ENCODE measurements at regions not wholly inside any gene's neighbourhood (a gene's known extent, or its start where the extent isn't known, plus 50 kb on each side); places are given as distances from the start of the nearest gene placed in this dataset.

DNA sequence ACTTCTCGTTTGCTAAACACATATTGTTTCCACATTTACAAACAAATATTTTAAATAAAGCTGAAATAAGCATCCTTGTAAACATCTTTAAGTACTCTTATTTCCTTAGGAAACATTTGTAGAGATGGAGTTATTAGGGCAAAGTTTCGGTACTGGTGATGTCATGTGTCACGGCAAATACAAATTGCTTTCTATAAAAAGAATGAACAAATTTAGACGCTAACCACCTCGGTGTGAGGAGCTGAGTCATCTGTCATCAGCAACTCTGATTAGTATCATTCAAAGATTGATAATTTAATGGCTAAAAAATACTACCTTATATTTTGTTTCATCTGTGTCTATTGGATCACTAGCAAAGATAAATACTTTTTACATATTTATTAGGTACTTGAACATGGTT is 982.0 kb downstream of the VRK1 start:
- Histone ChIP-seq H3K27me3 (ENCODE audit: insufficient read depth) (no peaks in the 10 kb centered on the region), H3K4me2 (no peak overlapping the region), H3F3A (replicated peaks; ENCODE audit: insufficient read depth) (no peaks in the 10 kb centered on the region), H3K9me3 (no peaks in the 10 kb centered on the region), H3K4me1 (ENCODE audit: control insufficient read depth in 1 of 2, insufficient read depth in 2 of 2, low read depth in 1 of 2, low read length in 1 of 2) (no peaks in the 10 kb centered on the region), H4K20me1 (ENCODE audit: insufficient read depth) (no peaks in the 10 kb centered on the region), H3K36me3 (replicated peaks in 1 of 2; ENCODE audit: control insufficient read depth in 1 of 2, insufficient read depth in 2 of 2, low read length in 1 of 2) (no peaks in the 10 kb centered on the region), H3K4me3 (ENCODE audit: low read depth in 2 of 2, low read length in 1 of 2) (no peak overlapping the region), H3K9ac (no peak overlapping the region), H3K79me2 (ENCODE audit: insufficient read depth) (no peaks in the 10 kb centered on the region), H2AFZ (ENCODE audit: low read depth) (no peak overlapping the region), H3K27ac (ENCODE audit: low read depth in 2 of 2, low read length in 1 of 2) (no peak overlapping the region), H3K9me2 (no peaks in the 10 kb centered on the region)
- ChIA-PET POLR2A (no interaction called here), CTCF (interaction anchor here (0.7 kb wide), 1 partner anchor 23 kb away, joined by 3 read pairs; no protein-coding TSS in a partner anchor)
- 5% methylated on average over 5 of the region's 5 CpGs for WGBS (ENCODE audit: low lambda C conversion rate)
- no peak for DNase-seq
- TF ChIP-seq FOSL2 (IDR thresholded peaks at IDR 0.05; ENCODE audit: borderline replicate concordance, low read depth), result no peak

DNA sequence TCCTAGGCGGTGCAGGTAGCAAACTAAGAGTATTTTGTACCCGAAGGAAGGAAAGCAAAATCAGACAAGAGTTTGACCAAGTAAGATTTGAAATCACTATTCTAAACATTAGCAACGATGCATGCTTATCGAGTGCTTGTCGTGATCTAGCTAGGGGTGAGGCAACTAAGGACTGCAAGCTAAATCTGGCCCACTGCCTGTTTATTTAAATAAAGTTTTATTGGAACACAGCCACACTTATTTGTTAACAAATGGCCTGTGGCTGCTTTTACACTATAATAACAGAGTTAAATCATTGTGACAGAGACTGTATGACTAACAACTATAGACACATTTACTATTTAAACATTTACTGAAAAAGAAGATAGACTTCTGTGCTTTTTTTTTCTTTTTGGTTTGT is 983.6 kb downstream of the VRK1 start:
- no peak overlapping the region for H3K27ac ChIP-seq (ENCODE audit: low read depth in 2 of 2, low read length in 1 of 2)

DNA sequence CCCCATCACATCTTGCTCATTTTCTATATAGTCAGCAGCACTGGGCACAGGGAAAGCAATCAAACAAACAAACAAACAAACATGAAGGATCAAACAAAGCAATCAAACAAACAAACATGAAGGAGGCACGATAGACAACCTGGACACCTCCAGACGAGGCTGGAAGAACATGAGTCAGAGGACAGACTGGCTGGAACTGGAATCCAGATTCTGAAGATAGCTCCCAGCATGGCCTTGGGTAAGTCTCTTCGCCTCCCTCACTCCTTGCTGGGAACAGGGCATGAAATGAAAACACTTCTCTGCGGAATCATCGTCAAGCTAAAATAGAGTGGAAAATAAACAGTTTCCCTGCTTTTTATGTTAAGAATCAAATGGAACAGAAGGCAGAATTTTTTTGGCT is 984.8 kb downstream of the VRK1 start:
- Histone ChIP-seq H3K27me3 (ENCODE audit: insufficient read depth) (no peaks in the 10 kb centered on the region), H3K79me2 (ENCODE audit: insufficient read depth) (no peaks in the 10 kb centered on the region), H3F3A (replicated peaks; ENCODE audit: insufficient read depth) (no peaks in the 10 kb centered on the region), H3K36me3 (replicated peaks in 1 of 2; ENCODE audit: control insufficient read depth in 1 of 2, insufficient read depth in 2 of 2, low read length in 1 of 2) (no peaks in the 10 kb centered on the region), H3K4me1 (ENCODE audit: control insufficient read depth in 1 of 2, insufficient read depth in 2 of 2, low read depth in 1 of 2, low read length in 1 of 2) (no peaks in the 10 kb centered on the region), H3K9me2 (no peaks in the 10 kb centered on the region), H3K27ac (ENCODE audit: low read depth in 2 of 2, low read length in 1 of 2) (no peak overlapping the region), H3K9ac (no peak overlapping the region), H3K4me3 (ENCODE audit: low read depth in 2 of 2, low read length in 1 of 2) (no peak overlapping the region), H2AFZ (ENCODE audit: low read depth) (no peak overlapping the region), H3K9me3 (no peaks in the 10 kb centered on the region), H4K20me1 (ENCODE audit: insufficient read depth) (no peaks in the 10 kb centered on the region), H3K4me2 (no peak overlapping the region)
- POLR2A ChIA-PET, result no interaction called here
- DNase-seq, result no peak
- CTCF ChIA-PET, result no interaction called here
- WGBS (ENCODE audit: low lambda C conversion rate), result 9% methylated on average over 5 of the region's 5 CpGs
- TF ChIP-seq RXRA (IDR thresholded peaks at IDR 0.05; ENCODE audit: borderline replicate concordance, low read depth) (no peak), RAD21 (IDR thresholded peaks at IDR 0.05; ENCODE audit: low read length) (no peak), GABPA (IDR thresholded peaks at IDR 0.05; ENCODE audit: low read depth) (no peak), RCOR1 (IDR thresholded peaks at IDR 0.05; ENCODE audit: low read length) (no peak), TCF12 (IDR thresholded peaks at IDR 0.05) (no peak), EP300 (IDR thresholded peaks at IDR 0.05; ENCODE audit: borderline replicate concordance in 1 of 2, low read depth in 1 of 2, low read length in 1 of 2) (no peak), NRF1 (IDR thresholded peaks at IDR 0.05; ENCODE audit: low read depth, low read length) (no peak), GATA2 (CRISPR knock-in tag; IDR thresholded peaks at IDR 0.05) (no peak), NFIC (IDR thresholded peaks at IDR 0.05; ENCODE audit: borderline replicate concordance) (no peak), MXI1 (IDR thresholded peaks at IDR 0.05; ENCODE audit: low read depth, low read length) (no peak), FOSL2 (IDR thresholded peaks at IDR 0.05; ENCODE audit: borderline replicate concordance, low read depth) (no peak), TEAD4 (IDR thresholded peaks at IDR 0.05; ENCODE audit: borderline replicate concordance, insufficient read depth) (no peak)
- TF ChIP-seq, protein P1, sequence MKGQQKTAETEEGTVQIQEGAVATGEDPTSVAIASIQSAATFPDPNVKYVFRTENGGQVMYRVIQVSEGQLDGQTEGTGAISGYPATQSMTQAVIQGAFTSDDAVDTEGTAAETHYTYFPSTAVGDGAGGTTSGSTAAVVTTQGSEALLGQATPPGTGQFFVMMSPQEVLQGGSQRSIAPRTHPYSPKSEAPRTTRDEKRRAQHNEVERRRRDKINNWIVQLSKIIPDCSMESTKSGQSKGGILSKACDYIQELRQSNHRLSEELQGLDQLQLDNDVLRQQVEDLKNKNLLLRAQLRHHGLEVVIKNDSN (IDR thresholded peaks at IDR 0.05; ENCODE audit: borderline replicate concordance, low read depth), result no peak
- TF ChIP-seq, protein P2, sequence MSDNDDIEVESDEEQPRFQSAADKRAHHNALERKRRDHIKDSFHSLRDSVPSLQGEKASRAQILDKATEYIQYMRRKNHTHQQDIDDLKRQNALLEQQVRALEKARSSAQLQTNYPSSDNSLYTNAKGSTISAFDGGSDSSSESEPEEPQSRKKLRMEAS (IDR thresholded peaks at IDR 0.05; ENCODE audit: low read depth), result no peak
- TF ChIP-seq, protein P3, sequence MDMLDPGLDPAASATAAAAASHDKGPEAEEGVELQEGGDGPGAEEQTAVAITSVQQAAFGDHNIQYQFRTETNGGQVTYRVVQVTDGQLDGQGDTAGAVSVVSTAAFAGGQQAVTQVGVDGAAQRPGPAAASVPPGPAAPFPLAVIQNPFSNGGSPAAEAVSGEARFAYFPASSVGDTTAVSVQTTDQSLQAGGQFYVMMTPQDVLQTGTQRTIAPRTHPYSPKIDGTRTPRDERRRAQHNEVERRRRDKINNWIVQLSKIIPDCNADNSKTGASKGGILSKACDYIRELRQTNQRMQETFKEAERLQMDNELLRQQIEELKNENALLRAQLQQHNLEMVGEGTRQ (IDR thresholded peaks at IDR 0.05; ENCODE audit: borderline replicate concordance, low read depth, low read length), result no peak
- TF ChIP-seq, protein P4, sequence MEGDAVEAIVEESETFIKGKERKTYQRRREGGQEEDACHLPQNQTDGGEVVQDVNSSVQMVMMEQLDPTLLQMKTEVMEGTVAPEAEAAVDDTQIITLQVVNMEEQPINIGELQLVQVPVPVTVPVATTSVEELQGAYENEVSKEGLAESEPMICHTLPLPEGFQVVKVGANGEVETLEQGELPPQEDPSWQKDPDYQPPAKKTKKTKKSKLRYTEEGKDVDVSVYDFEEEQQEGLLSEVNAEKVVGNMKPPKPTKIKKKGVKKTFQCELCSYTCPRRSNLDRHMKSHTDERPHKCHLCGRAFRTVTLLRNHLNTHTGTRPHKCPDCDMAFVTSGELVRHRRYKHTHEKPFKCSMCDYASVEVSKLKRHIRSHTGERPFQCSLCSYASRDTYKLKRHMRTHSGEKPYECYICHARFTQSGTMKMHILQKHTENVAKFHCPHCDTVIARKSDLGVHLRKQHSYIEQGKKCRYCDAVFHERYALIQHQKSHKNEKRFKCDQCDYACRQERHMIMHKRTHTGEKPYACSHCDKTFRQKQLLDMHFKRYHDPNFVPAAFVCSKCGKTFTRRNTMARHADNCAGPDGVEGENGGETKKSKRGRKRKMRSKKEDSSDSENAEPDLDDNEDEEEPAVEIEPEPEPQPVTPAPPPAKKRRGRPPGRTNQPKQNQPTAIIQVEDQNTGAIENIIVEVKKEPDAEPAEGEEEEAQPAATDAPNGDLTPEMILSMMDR (IDR thresholded peaks at IDR 0.05), result no peak

More for the DNA sequence above, 983.6 kb downstream of the VRK1 start:
- 13% methylated on average over 5 of the region's 5 CpGs for WGBS (ENCODE audit: low lambda C conversion rate)
- Histone ChIP-seq H3K27me3 (ENCODE audit: insufficient read depth) (no peaks in the 10 kb centered on the region), H3K9me3 (no peaks in the 10 kb centered on the region), H3K9me2 (no peaks in the 10 kb centered on the region), H4K20me1 (ENCODE audit: insufficient read depth) (no peaks in the 10 kb centered on the region), H3K4me3 (ENCODE audit: low read depth in 2 of 2, low read length in 1 of 2) (no peak overlapping the region), H3K36me3 (replicated peaks in 1 of 2; ENCODE audit: control insufficient read depth in 1 of 2, insufficient read depth in 2 of 2, low read length in 1 of 2) (no peaks in the 10 kb centered on the region), H3K79me2 (ENCODE audit: insufficient read depth) (no peaks in the 10 kb centered on the region), H3F3A (replicated peaks; ENCODE audit: insufficient read depth) (no peaks in the 10 kb centered on the region), H3K4me1 (ENCODE audit: control insufficient read depth in 1 of 2, insufficient read depth in 2 of 2, low read depth in 1 of 2, low read length in 1 of 2) (no peaks in the 10 kb centered on the region), H3K9ac (no peak overlapping the region), H2AFZ (ENCODE audit: low read depth) (no peak overlapping the region), H3K4me2 (no peak overlapping the region)
- TF ChIP-seq, protein P5, sequence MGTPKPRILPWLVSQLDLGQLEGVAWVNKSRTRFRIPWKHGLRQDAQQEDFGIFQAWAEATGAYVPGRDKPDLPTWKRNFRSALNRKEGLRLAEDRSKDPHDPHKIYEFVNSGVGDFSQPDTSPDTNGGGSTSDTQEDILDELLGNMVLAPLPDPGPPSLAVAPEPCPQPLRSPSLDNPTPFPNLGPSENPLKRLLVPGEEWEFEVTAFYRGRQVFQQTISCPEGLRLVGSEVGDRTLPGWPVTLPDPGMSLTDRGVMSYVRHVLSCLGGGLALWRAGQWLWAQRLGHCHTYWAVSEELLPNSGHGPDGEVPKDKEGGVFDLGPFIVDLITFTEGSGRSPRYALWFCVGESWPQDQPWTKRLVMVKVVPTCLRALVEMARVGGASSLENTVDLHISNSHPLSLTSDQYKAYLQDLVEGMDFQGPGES (IDR thresholded peaks at IDR 0.05; ENCODE audit: low read depth, low read length), result no peak
- no peak for TF ChIP-seq FOXM1 (IDR thresholded peaks at IDR 0.05; ENCODE audit: low read depth)
- ChIA-PET CTCF (no interaction called here), POLR2A (no interaction called here)
- DNase-seq, result no peak

All from SK-N-SH (cell line).